ENCODE measurements at regions not wholly inside any gene's neighbourhood (a gene's known extent, or its start where the extent isn't known, plus 50 kb on each side); places are given as distances from the start of the nearest gene placed in this dataset.

DNA sequence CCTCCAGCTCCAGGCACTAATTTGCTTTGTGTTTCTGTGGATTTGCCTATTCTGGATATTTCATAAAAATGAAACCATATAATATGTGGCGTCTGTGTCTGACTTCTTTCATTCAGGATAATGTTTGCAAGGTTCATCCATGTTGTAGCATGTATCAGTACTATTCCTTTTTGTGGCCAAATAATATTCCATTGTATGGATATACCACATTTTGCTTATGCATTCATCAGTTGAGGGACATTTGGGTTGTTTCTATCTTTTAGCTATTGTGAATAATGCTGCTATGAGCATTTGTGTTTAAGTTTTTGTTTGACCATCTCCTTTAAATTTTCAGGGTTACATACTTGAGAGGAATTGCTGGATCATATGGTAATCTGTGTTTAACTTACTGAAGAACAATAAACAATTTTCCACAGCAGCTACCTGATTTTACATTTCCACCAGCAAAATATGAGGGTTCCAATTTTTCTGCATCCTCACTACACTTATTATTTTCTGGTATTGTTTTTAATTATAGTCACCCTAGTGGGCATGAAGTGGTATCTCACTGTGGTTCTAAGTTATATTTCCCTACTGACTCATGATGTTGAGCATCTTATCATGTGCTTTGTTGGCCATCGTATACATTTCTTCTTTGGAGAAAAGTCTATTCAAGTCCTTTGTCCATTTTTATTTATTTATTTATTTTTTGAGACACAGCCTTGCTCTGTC lies 63.9 kb downstream of the GCNT4 start:
- TF ChIP-seq, protein P1, sequence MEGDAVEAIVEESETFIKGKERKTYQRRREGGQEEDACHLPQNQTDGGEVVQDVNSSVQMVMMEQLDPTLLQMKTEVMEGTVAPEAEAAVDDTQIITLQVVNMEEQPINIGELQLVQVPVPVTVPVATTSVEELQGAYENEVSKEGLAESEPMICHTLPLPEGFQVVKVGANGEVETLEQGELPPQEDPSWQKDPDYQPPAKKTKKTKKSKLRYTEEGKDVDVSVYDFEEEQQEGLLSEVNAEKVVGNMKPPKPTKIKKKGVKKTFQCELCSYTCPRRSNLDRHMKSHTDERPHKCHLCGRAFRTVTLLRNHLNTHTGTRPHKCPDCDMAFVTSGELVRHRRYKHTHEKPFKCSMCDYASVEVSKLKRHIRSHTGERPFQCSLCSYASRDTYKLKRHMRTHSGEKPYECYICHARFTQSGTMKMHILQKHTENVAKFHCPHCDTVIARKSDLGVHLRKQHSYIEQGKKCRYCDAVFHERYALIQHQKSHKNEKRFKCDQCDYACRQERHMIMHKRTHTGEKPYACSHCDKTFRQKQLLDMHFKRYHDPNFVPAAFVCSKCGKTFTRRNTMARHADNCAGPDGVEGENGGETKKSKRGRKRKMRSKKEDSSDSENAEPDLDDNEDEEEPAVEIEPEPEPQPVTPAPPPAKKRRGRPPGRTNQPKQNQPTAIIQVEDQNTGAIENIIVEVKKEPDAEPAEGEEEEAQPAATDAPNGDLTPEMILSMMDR (IDR thresholded peaks at IDR 0.05), result no peak
- no peak for TF ChIP-seq EP300 (IDR thresholded peaks at IDR 0.05)
- no peak for TF ChIP-seq POLR2AphosphoS5 (IDR thresholded peaks at IDR 0.05)
- no peak for TF ChIP-seq POLR2A (IDR thresholded peaks at IDR 0.05)

Measured in sigmoid colon (tissue), 4 donors.